B cell (primary cell): ENCODE measurements at regions not wholly inside any gene's neighbourhood (a gene's known extent, or its start where the extent isn't known, plus 50 kb on each side); places are given as distances from the start of the nearest gene placed in this dataset.

Experiments used
- CTCF ChIP-seq: fragments of 200-600 bp; IDR thresholded peaks from one replicate; pipeline ENCODE4 v1.8.0; 2022; ENCODE audit warnings: antibody characterized with exemption, mild to moderate bottlenecking
- EZH2 ChIP-seq: IDR thresholded peaks from 2 replicates; pipeline ENCODE4 v1.6.1; 2012; ENCODE audit warnings: borderline replicate concordance, low read depth, mild to moderate bottlenecking, moderate library complexity, low read length; ENCODE audit not compliant: insufficient read depth, poor library complexity, severe bottlenecking

GRCh38 chr3:72312339-72312738 is 527.4 kb upstream of the PROK2 start:
- TF ChIP-seq CTCF (no peak), EZH2 (no peak)
